ENCODE measurements at regions not wholly inside any gene's neighbourhood (a gene's known extent, or its start where the extent isn't known, plus 50 kb on each side); places are given as distances from the start of the nearest gene placed in this dataset.

DNA sequence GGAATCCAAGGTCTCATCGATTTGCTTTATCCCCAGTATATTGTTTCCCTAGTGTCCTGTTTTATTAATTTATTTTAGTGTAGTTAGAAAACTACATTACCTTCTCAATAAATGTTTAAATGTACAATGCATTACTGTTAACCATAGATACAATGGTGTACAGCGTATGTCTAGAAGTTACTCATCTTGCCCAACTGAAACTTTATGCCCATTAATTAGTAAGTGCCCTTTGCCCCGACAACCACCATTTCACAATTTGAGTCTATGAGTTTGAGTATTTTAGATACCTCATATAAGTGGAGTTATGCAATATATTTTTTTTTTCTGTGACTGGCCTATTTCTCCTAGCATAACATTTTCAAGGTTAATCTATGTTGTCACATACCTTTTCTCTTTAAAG lies 1343.0 kb upstream of the SLC39A10 start:
- Histone ChIP-seq H3K79me2 (ENCODE audit: control insufficient read depth, insufficient read depth, low read length) (no peaks in the 10 kb centered on the region), H3K4me3 (ENCODE audit: control extremely low read depth in 1 of 5, extremely low read depth in 1 of 5, insufficient read depth in 1 of 5, low read depth in 2 of 5, low read length in 4 of 5) (no peak overlapping the region), H3K9me3 (ENCODE audit: control extremely low read depth in 1 of 3, control insufficient read depth in 2 of 3, insufficient read depth in 1 of 3, low read length in 2 of 3) (no peaks in the 10 kb centered on the region), H3K4me1 (ENCODE audit: control insufficient read depth in 2 of 2, insufficient read depth in 2 of 2, low read length in 2 of 2) (no peaks in the 10 kb centered on the region), H3K4me2 (replicated peaks; ENCODE audit: low read depth, low read length, poor library complexity, severe bottlenecking) (no peak overlapping the region), H3K9ac (ENCODE audit: low read length) (no peak overlapping the region), H3K27ac (ENCODE audit: low read length in 2 of 2) (no peak overlapping the region), H2AFZ (ENCODE audit: insufficient read depth, low read depth, low read length, poor library complexity, severe bottlenecking) (no peak overlapping the region), H3K36me3 (replicated peaks in 1 of 2; ENCODE audit: control extremely low read depth in 1 of 2, control insufficient read depth in 1 of 2, extremely low read depth in 1 of 2, insufficient read depth in 2 of 2, low read length in 1 of 2) (no peaks in the 10 kb centered on the region), H4K20me1 (ENCODE audit: control insufficient read depth, insufficient read depth, low read length, poor library complexity, severe bottlenecking) (no peaks in the 10 kb centered on the region), H3K27me3 (replicated peaks in 1 of 4; ENCODE audit: control extremely low read depth in 1 of 4, control insufficient read depth in 3 of 4, insufficient read depth in 4 of 4, low read length in 3 of 4) (no peaks in the 10 kb centered on the region)
- no peaks in the 10 kb centered on the region for H3K9me3 Mint-ChIP-seq (ENCODE audit: insufficient read depth)
- no peak for TF ChIP-seq EZH2 (IDR thresholded peaks at IDR 0.05; ENCODE audit: borderline replicate concordance, insufficient read depth, low read depth, low read length, poor library complexity, severe bottlenecking)
- TF ChIP-seq, protein P1, sequence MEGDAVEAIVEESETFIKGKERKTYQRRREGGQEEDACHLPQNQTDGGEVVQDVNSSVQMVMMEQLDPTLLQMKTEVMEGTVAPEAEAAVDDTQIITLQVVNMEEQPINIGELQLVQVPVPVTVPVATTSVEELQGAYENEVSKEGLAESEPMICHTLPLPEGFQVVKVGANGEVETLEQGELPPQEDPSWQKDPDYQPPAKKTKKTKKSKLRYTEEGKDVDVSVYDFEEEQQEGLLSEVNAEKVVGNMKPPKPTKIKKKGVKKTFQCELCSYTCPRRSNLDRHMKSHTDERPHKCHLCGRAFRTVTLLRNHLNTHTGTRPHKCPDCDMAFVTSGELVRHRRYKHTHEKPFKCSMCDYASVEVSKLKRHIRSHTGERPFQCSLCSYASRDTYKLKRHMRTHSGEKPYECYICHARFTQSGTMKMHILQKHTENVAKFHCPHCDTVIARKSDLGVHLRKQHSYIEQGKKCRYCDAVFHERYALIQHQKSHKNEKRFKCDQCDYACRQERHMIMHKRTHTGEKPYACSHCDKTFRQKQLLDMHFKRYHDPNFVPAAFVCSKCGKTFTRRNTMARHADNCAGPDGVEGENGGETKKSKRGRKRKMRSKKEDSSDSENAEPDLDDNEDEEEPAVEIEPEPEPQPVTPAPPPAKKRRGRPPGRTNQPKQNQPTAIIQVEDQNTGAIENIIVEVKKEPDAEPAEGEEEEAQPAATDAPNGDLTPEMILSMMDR (IDR thresholded peaks at IDR 0.05) = no peak
- no peak overlapping the region for H3K27ac Mint-ChIP-seq
- CTCF ChIA-PET = no interaction called here
- DNase-seq = no peak
- no peak for ATAC-seq (ENCODE audit: low read depth)
- no peaks in the 10 kb centered on the region for H3K27me3 Mint-ChIP-seq
- no CpG with 5 or more reads among the region's 3 CpGs for WGBS (ENCODE audit: insufficient coverage)
- intact Hi-C loops (cut with micrococcal nuclease) = no loop called here
- H3K4me3 Mint-ChIP-seq = no peak overlapping the region
- POLR2A ChIA-PET = no interaction called here
- H3K4me1 Mint-ChIP-seq = no peaks in the 10 kb centered on the region

DNA sequence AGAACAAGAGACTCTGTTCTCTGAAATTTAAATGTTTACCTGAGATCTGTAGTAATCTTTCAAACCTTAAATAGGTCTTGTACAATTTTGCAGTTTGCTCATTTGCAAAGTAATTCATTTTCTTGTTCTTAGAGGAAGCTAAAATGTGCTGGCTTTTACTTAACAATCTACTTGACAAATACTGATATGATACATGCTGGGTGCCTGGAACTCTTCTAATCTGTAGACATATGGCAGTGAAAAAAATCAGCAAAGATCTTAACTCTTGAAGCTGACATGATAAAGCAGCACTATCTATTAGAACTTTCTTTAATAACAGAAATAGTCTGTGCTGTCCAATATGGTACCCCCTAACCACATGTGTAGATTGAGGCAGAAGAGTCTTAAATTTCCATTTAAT lies 1352.8 kb upstream of the SLC39A10 start:
- Mint-ChIP-seq H3K27ac (no peak overlapping the region), H3K4me3 (no peak overlapping the region), H3K4me1 (no peaks in the 10 kb centered on the region), H3K9me3 (ENCODE audit: insufficient read depth) (no peaks in the 10 kb centered on the region), H3K27me3 (no peaks in the 10 kb centered on the region)
- no peak overlapping the region for H3K4me2 ChIP-seq (replicated peaks; ENCODE audit: low read depth, low read length, poor library complexity, severe bottlenecking)
- intact Hi-C loops (cut with micrococcal nuclease) = no loop called here
- DNase-seq (no peak), ATAC-seq (ENCODE audit: low read depth) (no peak)
- no peak overlapping the region for H3K4me3 ChIP-seq (ENCODE audit: control extremely low read depth in 1 of 5, extremely low read depth in 1 of 5, insufficient read depth in 1 of 5, low read depth in 2 of 5, low read length in 4 of 5)
- no peak overlapping the region for H2AFZ ChIP-seq (ENCODE audit: insufficient read depth, low read depth, low read length, poor library complexity, severe bottlenecking)
- no peaks in the 10 kb centered on the region for H3K27me3 ChIP-seq (replicated peaks in 1 of 4; ENCODE audit: control extremely low read depth in 1 of 4, control insufficient read depth in 3 of 4, insufficient read depth in 4 of 4, low read length in 3 of 4)
- CTCF ChIA-PET = no interaction called here
- TF ChIP-seq EZH2 (IDR thresholded peaks at IDR 0.05; ENCODE audit: borderline replicate concordance, insufficient read depth, low read depth, low read length, poor library complexity, severe bottlenecking) = no peak
- TF ChIP-seq, protein P1 (IDR thresholded peaks at IDR 0.05) = no peak
- H3K36me3 ChIP-seq (replicated peaks in 1 of 2; ENCODE audit: control extremely low read depth in 1 of 2, control insufficient read depth in 1 of 2, extremely low read depth in 1 of 2, insufficient read depth in 2 of 2, low read length in 1 of 2) = no peaks in the 10 kb centered on the region
- POLR2A ChIA-PET = no interaction called here
- H3K9me3 ChIP-seq (ENCODE audit: control extremely low read depth in 1 of 3, control insufficient read depth in 2 of 3, insufficient read depth in 1 of 3, low read length in 2 of 3) = no peaks in the 10 kb centered on the region
- no peaks in the 10 kb centered on the region for H3K79me2 ChIP-seq (ENCODE audit: control insufficient read depth, insufficient read depth, low read length)
- H3K27ac ChIP-seq (ENCODE audit: low read length in 2 of 2) = no peak overlapping the region
- no peaks in the 10 kb centered on the region for H3K4me1 ChIP-seq (ENCODE audit: control insufficient read depth in 2 of 2, insufficient read depth in 2 of 2, low read length in 2 of 2)
- H3K9ac ChIP-seq (ENCODE audit: low read length) = no peak overlapping the region
- no peaks in the 10 kb centered on the region for H4K20me1 ChIP-seq (ENCODE audit: control insufficient read depth, insufficient read depth, low read length, poor library complexity, severe bottlenecking)

Data from B cell (primary cell).